SK-N-SH treated with all-trans-retinoic acid at 6 μM for 48 hours (cell line): ENCODE measurements at regions not wholly inside any gene's neighbourhood (a gene's known extent, or its start where the extent isn't known, plus 50 kb on each side); places are given as distances from the start of the nearest gene placed in this dataset.
"Not testable (repeated sequence)": the region's sequence is repeated elsewhere in the genome, so short reads cannot be mapped to it uniquely, and the experiment has no call there.

ENCODE experiments used
- ATAC-seq: fragments of 200-7000 bp; cut with Tn5 transposase; 3 replicates; pipeline ENCODE4 v1.9.1; 2020; ENCODE audit warnings: mild to moderate bottlenecking, moderate library complexity
- ARNTL ChIP-seq: fragments of 450-650 bp; formaldehyde crosslinking; IDR thresholded peaks from 2 replicates; pipeline ENCODE4 v1.5.0; 2020; ENCODE audit warnings: low read depth, mild to moderate bottlenecking, moderate library complexity, borderline replicate concordance
- BACH2 ChIP-seq: fragments of 250-450 bp; sonication (Bioruptor Pico); IDR thresholded peaks from 2 replicates; pipeline ENCODE4 v1.9.0; 2021; ENCODE audit warnings: mild to moderate bottlenecking, borderline replicate concordance
- CREB5 ChIP-seq: fragments of 250-450 bp; sonication (Bioruptor Pico); IDR thresholded peaks from 2 replicates; pipeline ENCODE4 v1.5.1; 2020; ENCODE audit warnings: low read depth, mild to moderate bottlenecking, moderate library complexity
- CSDC2 ChIP-seq: fragments of 250-450 bp; sonication (Bioruptor Pico); IDR thresholded peaks from 2 replicates; pipeline ENCODE4 v1.5.0; 2020; ENCODE audit warnings: mild to moderate bottlenecking, moderate library complexity
- CSRNP3 ChIP-seq: fragments of 250-450 bp; sonication (Bioruptor Pico); IDR thresholded peaks from 2 replicates; pipeline ENCODE4 v1.5.1; 2021; ENCODE audit warnings: mild to moderate bottlenecking, moderate library complexity
- ESRRG ChIP-seq: fragments of 250-450 bp; sonication (Bioruptor Pico); IDR thresholded peaks from 2 replicates; pipeline ENCODE4 v1.6.1; 2021; ENCODE audit warnings: mild to moderate bottlenecking
- ISL1 ChIP-seq: fragments of 250-450 bp; sonication (Bioruptor Pico); IDR thresholded peaks from 2 replicates; pipeline ENCODE4 v2.1.2; 2022; ENCODE audit warnings: mild to moderate bottlenecking, moderate library complexity
- OSR1 ChIP-seq: fragments of 250-450 bp; sonication (Bioruptor Pico); IDR thresholded peaks from 2 replicates; pipeline ENCODE4 v1.8.0; 2022; ENCODE audit warnings: moderate library complexity, mild to moderate bottlenecking, inconsistent platforms
- PPARA ChIP-seq: fragments of 250-450 bp; sonication (Bioruptor Pico); IDR thresholded peaks from 2 replicates; pipeline ENCODE4 v1.5.0; 2020; ENCODE audit warnings: mild to moderate bottlenecking, borderline replicate concordance
- SNAI2 ChIP-seq: fragments of 250-450 bp; sonication (Bioruptor Pico); IDR thresholded peaks from 2 replicates; pipeline ENCODE4 v1.5.0; 2020; ENCODE audit warnings: mild to moderate bottlenecking, moderate library complexity
- TCF4 ChIP-seq: fragments of 250-450 bp; sonication (Bioruptor Pico); IDR thresholded peaks from 2 replicates; pipeline ENCODE4 v1.8.0; 2021; ENCODE audit warnings: mild to moderate bottlenecking, moderate library complexity, borderline replicate concordance
- TOX ChIP-seq: fragments of 250-450 bp; sonication (Bioruptor Pico); IDR thresholded peaks from 2 replicates; pipeline ENCODE4 v1.8.0; 2021; ENCODE audit warnings: mild to moderate bottlenecking, moderate library complexity, borderline replicate concordance
- ZC3H10 ChIP-seq: fragments of 250-450 bp; sonication (Bioruptor Pico); IDR thresholded peaks from 2 replicates; pipeline ENCODE4 v1.5.1; 2021; ENCODE audit warnings: mild to moderate bottlenecking, moderate library complexity
- ZFP3 ChIP-seq: fragments of 250-450 bp; sonication (Bioruptor Pico); IDR thresholded peaks from 2 replicates; pipeline ENCODE4 v1.5.0; 2020; ENCODE audit warnings: mild to moderate bottlenecking, moderate library complexity
- ZFP30 ChIP-seq: fragments of 450-650 bp; formaldehyde crosslinking; IDR thresholded peaks from 2 replicates; pipeline ENCODE4 v1.5.0; 2022; ENCODE audit warnings: mild to moderate bottlenecking, moderate library complexity
- ZNF565 ChIP-seq: fragments of 450-650 bp; formaldehyde crosslinking; conservative IDR thresholded peaks from 2 replicates; pipeline ENCODE4 v1.5.0; 2020; ENCODE audit warnings: low read depth, mild to moderate bottlenecking, moderate library complexity
- ZNF70 ChIP-seq: fragments of 450-650 bp; formaldehyde crosslinking; IDR thresholded peaks from 2 replicates; pipeline ENCODE4 v1.5.0; 2020; ENCODE audit warnings: mild to moderate bottlenecking, moderate library complexity
- ZNF8 ChIP-seq: fragments of 450-650 bp; formaldehyde crosslinking; IDR thresholded peaks from 2 replicates; pipeline ENCODE4 v1.5.0; 2020; ENCODE audit warnings: mild to moderate bottlenecking, moderate library complexity
- TF ChIP-seq, protein P1 (sequence below): fragments of 250-450 bp; sonication (Bioruptor Pico); IDR thresholded peaks from 2 replicates; pipeline ENCODE4 v1.8.0; 2020; ENCODE audit warnings: mild to moderate bottlenecking, moderate library complexity, borderline replicate concordance
- TF ChIP-seq, protein P2 (sequence below): fragments of 250-450 bp; sonication (Bioruptor Pico); IDR thresholded peaks from 2 replicates; pipeline ENCODE4 v1.8.0; 2021; ENCODE audit warnings: low read depth, mild to moderate bottlenecking, moderate library complexity, borderline replicate concordance

- TF ChIP-seq PPARA (CRISPR knock-in tag), result no peak
- TF ChIP-seq OSR1 (CRISPR knock-in tag), result no peak
- no peak for TF ChIP-seq SNAI2 (CRISPR knock-in tag)
- TF ChIP-seq ZFP30, result no peak
- ATAC-seq, result no peak
Measured at GRCh38 chr14:76298896-76299295, 77.0 kb upstream of the ESRRB start.

GRCh38 chr14:76303188-76303587 is 72.7 kb upstream of the ESRRB start:
- ATAC-seq, result not testable (repeated sequence)

DNA sequence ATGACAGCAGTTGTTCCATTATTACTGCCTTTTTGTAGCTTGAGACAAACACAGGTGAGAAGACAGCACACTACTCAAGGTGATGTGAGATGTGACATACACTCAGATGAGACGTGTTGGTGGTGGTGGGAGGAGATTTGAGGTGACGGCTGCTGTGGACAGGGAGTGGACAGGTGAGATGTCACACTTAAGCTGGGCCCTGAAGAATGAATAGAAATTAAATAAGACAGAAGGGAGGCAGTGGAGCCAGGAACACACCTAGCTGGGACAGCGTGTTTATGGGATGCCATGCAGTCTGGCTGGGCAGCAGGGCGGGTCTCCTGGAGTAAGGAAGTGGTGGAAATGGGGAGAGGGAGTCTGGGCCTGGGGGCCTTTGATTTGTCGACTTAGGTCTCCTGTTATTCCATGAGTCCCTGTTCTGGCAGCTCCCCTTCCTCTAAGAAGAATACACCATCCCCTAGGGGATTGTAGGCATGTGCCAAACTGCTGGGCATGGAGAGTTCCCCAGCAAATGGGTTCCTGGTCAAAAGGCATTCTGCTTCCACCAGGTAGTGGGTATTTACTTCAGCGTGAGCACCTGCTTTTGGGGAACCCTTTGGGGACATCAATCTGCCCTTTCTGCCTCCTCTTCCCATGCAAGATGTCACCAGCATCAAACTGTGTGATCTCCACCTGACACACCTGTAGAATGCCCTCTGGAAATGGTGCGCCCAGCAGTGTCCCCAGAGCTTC is 71.2 kb upstream of the ESRRB start:
- TF ChIP-seq TCF4 (CRISPR knock-in tag), result no peak
- no peak for TF ChIP-seq ZNF8 (CRISPR knock-in tag)
- TF ChIP-seq, protein P1, sequence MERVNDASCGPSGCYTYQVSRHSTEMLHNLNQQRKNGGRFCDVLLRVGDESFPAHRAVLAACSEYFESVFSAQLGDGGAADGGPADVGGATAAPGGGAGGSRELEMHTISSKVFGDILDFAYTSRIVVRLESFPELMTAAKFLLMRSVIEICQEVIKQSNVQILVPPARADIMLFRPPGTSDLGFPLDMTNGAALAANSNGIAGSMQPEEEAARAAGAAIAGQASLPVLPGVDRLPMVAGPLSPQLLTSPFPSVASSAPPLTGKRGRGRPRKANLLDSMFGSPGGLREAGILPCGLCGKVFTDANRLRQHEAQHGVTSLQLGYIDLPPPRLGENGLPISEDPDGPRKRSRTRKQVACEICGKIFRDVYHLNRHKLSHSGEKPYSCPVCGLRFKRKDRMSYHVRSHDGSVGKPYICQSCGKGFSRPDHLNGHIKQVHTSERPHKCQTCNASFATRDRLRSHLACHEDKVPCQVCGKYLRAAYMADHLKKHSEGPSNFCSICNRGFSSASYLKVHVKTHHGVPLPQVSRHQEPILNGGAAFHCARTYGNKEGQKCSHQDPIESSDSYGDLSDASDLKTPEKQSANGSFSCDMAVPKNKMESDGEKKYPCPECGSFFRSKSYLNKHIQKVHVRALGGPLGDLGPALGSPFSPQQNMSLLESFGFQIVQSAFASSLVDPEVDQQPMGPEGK (CRISPR knock-in tag), result no peak
- no peak for TF ChIP-seq CREB5
- TF ChIP-seq, all 23 proteins: peak for 0
- no peak for ATAC-seq

DNA sequence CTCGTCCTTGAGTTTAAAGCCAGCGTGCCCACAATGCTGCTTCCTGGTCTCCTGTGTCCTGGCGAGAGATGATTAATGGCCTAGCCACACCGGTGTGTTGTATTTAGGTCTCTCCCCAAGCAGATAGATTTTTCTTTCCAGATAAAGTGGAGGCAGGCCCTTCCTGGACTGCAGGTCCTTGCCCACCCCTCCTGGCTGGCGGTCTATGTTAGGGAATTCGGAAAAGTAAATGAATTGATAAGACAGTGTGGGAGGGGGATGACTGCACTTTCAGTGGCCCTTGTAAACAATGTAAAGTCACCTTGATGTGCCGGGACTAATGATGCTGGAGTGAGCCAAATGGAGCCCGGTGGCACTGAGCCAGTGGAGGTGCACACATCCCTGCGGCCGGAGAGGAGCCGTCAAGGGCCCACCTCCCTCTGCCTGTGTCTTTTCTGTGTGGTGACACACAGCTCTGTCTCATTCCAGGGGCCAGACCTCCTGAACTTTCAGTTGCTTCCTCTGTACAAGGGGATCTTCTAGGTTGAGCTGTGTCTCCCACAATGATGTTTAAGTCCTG is 70.6 kb upstream of the ESRRB start:
- no peak for ATAC-seq
- TF ChIP-seq ZFP30 (no peak), TOX (CRISPR knock-in tag) (no peak), CSRNP3 (no peak), ZC3H10 (CRISPR knock-in tag) (no peak), CREB5 (no peak), ZNF8 (CRISPR knock-in tag) (no peak), ISL1 (CRISPR knock-in tag) (no peak), ZNF70 (no peak), CSDC2 (CRISPR knock-in tag) (no peak), TCF4 (CRISPR knock-in tag) (no peak), ARNTL (CRISPR knock-in tag) (no peak), ZFP3 (no peak), BACH2 (CRISPR knock-in tag) (no peak), PPARA (CRISPR knock-in tag) (no peak), ESRRG (CRISPR knock-in tag) (no peak), ZNF565 (CRISPR knock-in tag) (no peak)
- TF ChIP-seq, protein P2, sequence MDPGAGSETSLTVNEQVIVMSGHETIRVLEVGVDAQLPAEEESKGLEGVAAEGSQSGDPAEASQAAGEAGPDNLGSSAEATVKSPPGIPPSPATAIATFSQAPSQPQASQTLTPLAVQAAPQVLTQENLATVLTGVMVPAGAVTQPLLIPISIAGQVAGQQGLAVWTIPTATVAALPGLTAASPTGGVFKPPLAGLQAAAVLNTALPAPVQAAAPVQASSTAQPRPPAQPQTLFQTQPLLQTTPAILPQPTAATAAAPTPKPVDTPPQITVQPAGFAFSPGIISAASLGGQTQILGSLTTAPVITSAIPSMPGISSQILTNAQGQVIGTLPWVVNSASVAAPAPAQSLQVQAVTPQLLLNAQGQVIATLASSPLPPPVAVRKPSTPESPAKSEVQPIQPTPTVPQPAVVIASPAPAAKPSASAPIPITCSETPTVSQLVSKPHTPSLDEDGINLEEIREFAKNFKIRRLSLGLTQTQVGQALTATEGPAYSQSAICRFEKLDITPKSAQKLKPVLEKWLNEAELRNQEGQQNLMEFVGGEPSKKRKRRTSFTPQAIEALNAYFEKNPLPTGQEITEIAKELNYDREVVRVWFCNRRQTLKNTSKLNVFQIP (CRISPR knock-in tag), result no peak
- TF ChIP-seq, protein P1 (CRISPR knock-in tag), result no peak
